ENCODE measurements at regions not wholly inside any gene's neighbourhood (a gene's known extent, or its start where the extent isn't known, plus 50 kb on each side); places are given as distances from the start of the nearest gene placed in this dataset.

DNA sequence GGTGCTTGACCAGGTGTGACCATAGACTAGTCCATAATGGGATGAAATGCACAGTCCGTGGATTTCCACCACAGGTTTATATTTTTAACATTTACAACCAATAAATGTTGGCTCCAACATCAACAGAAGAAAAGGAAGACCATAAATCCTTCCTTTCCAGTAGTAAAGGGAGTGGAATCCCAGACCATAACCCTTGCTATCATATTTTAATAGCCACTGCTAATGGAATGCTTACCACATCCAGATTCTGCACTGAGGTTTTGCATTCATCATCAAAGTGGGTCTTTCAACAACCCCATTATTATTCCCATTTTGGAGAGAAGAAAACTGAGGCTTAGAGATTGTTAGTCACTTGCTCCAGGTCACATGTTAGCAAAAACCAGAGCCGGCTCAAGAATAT, 106.7 kb downstream of the FOXL1 start:
- TF ChIP-seq EZH2 (optimal IDR thresholded peaks at IDR 0.05; ENCODE audit: low read depth, low read length): no peak
- TF ChIP-seq CTCF (IDR thresholded peaks at IDR 0.05; ENCODE audit: low read length): no peak
